H1 (cell line): ENCODE measurements at regions not wholly inside any gene's neighbourhood (a gene's known extent, or its start where the extent isn't known, plus 50 kb on each side); places are given as distances from the start of the nearest gene placed in this dataset.

Experiments used
- CTCF ChIA-PET: fragments of 300-600 bp; sonication (Branson Sonifier 250); formaldehyde crosslinking; loops from one replicate; lab custom pipeline; 2021; ENCODE audit not compliant: partially characterized antibody; lab: Charles Lee
- POLR2A ChIA-PET: fragments of 300-600 bp; sonication (Branson Sonifier 250); formaldehyde crosslinking; loops from one replicate; lab custom pipeline; 2021; ENCODE audit warnings: inconsistent platforms; ENCODE audit not compliant: partially characterized antibody; lab: Charles Lee
- DNase-seq, 2 experiments: peaks; one replicate each; pipeline versions ENCODE4 v3.0.0 to v3.0.0-alpha.2; 2010 to 2022; ENCODE audit warnings: low spot score in 2 of 2, low read depth in 1 of 2, mixed read lengths in 1 of 2
- FAIRE-seq: peaks from 2 replicates; lab custom pipeline; 2011; peaks lifted over from hg19 to GRCh38; lab: Jason Lieb, UNC
- H2AFZ ChIP-seq: 2 replicates; pipeline ENCODE4 v1.8.1; 2012; ENCODE audit warnings: low read length, inconsistent platforms
- H2AK5ac ChIP-seq: 2 replicates; pipeline ENCODE4 v1.6.1; 2013; ENCODE audit warnings: low read depth, low read length
- H2BK120ac ChIP-seq: replicated peaks from 2 replicates; pipeline ENCODE3; 2013; ENCODE audit warnings: low read depth, low read length, inconsistent platforms
- H2BK12ac ChIP-seq: 2 replicates; pipeline ENCODE4 v1.6.1; 2013; ENCODE audit warnings: low read depth, low read length
- H2BK15ac ChIP-seq: 2 replicates; pipeline ENCODE4 v1.6.1; 2013; ENCODE audit warnings: low read length
- H2BK20ac ChIP-seq: 2 replicates; pipeline ENCODE4 v1.6.1; 2013; ENCODE audit warnings: low read length
- H2BK5ac ChIP-seq: 2 replicates; pipeline ENCODE4 v1.6.1; 2013; ENCODE audit warnings: low read depth, low read length
- H3K14ac ChIP-seq: 2 replicates; pipeline ENCODE4 v1.6.1; 2013; ENCODE audit warnings: inconsistent platforms; ENCODE audit not compliant: insufficient read length
- H3K18ac ChIP-seq: 2 replicates; pipeline ENCODE4 v1.6.1; 2013; ENCODE audit warnings: low read length; ENCODE audit errors: extremely low read depth
- H3K23ac ChIP-seq: 2 replicates; pipeline ENCODE4 v1.6.1; 2013; ENCODE audit warnings: inconsistent platforms; ENCODE audit not compliant: insufficient read length
- H3K23me2 ChIP-seq: 2 replicates; pipeline ENCODE4 v1.6.1; 2013; ENCODE audit warnings: low read depth, low read length
- H3K27ac ChIP-seq: 2 replicates; pipeline ENCODE4 v1.6.1; 2011; ENCODE audit warnings: low read depth, low read length, inconsistent platforms
- H3K27me3 ChIP-seq, 4 experiments: replicated peaks in 1 of 4; 1 replicate in 1 of 4; 2 replicates in 3 of 4; pipeline versions ENCODE4 v1.6.1 to v1.8.1; 2011 to 2013; ENCODE audit warnings: low read length in 3 of 4, mild to moderate bottlenecking in 3 of 4, inconsistent platforms in 2 of 4, mixed read lengths in 2 of 4, moderate library complexity in 1 of 4; ENCODE audit not compliant: control insufficient read depth in 3 of 4, insufficient read depth in 3 of 4; ENCODE audit errors: extremely low read depth in 1 of 4
- H3K36me3 ChIP-seq, 4 experiments: 2 replicates each; pipeline versions ENCODE4 v1.6.1 to v1.8.1; 2011 to 2013; ENCODE audit warnings: mild to moderate bottlenecking in 4 of 4, low read length in 3 of 4, moderate library complexity in 2 of 4, control low read depth in 1 of 4, inconsistent platforms in 1 of 4; ENCODE audit not compliant: insufficient read depth in 4 of 4, control insufficient read depth in 2 of 4
- H3K4ac ChIP-seq: replicated peaks from 2 replicates; pipeline ENCODE3; 2013; ENCODE audit warnings: low read length, low read depth, mixed read lengths, inconsistent platforms; ENCODE audit not compliant: insufficient read length
- H3K4me1 ChIP-seq, 4 experiments: replicated peaks in 1 of 4; 1 replicate in 1 of 4; 2 replicates in 3 of 4; pipeline versions ENCODE4 v1.6.1 to v1.8.1; 2011 to 2013; ENCODE audit warnings: low read length in 3 of 4, inconsistent platforms in 2 of 4, mixed read lengths in 1 of 4; ENCODE audit not compliant: insufficient read depth in 4 of 4, control insufficient read depth in 3 of 4
- H3K4me2 ChIP-seq, 2 experiments: 2 replicates each; pipeline versions ENCODE4 v1.6.1 to v1.8.1; 2011 to 2013; ENCODE audit warnings: low read depth in 2 of 2, low read length in 2 of 2, control low read depth in 1 of 2, inconsistent platforms in 1 of 2, mild to moderate bottlenecking in 1 of 2; ENCODE audit not compliant: insufficient read depth in 1 of 2
- H3K4me3 ChIP-seq, 4 experiments: fragments of 200-600, 300-600 bp in 1 of 4; sonication (generic), shearing (Covaris generic), sonication (Bioruptor Twin) in 1 of 4; 2 replicates each; pipeline versions ENCODE4 v1.5.1 to v1.8.1; 2011 to 2016; ENCODE audit warnings: low read length in 4 of 4, low read depth in 3 of 4, control low read depth in 2 of 4, inconsistent platforms in 2 of 4, mild to moderate bottlenecking in 2 of 4, mixed read lengths in 1 of 4, moderate library complexity in 1 of 4; ENCODE audit not compliant: insufficient read depth in 2 of 4; ENCODE audit errors: extremely low read depth in 1 of 4
- H3K56ac ChIP-seq: replicated peaks from 2 replicates; pipeline ENCODE3; 2013; ENCODE audit warnings: low read depth, mild to moderate bottlenecking, mixed read lengths, low read length, inconsistent platforms; ENCODE audit not compliant: insufficient read length
- H3K79me1 ChIP-seq: 2 replicates; pipeline ENCODE4 v1.6.1; 2013; ENCODE audit warnings: low read depth, low read length, control low read depth
- H3K79me2 ChIP-seq, 2 experiments: 2 replicates each; pipeline versions ENCODE4 v1.6.1 to v1.8.1; 2012 to 2013; ENCODE audit warnings: low read length in 2 of 2, mild to moderate bottlenecking in 2 of 2, inconsistent platforms in 1 of 2; ENCODE audit not compliant: insufficient read depth in 2 of 2, control insufficient read depth in 1 of 2
- H3K9ac ChIP-seq, 4 experiments: replicated peaks in 1 of 4; 1 replicate in 1 of 4; 2 replicates in 3 of 4; pipeline versions ENCODE4 v1.6.1 to v1.8.1; 2011 to 2013; ENCODE audit warnings: low read depth in 3 of 4, low read length in 3 of 4, control low read depth in 2 of 4, mild to moderate bottlenecking in 2 of 4, moderate library complexity in 2 of 4, inconsistent platforms in 1 of 4; ENCODE audit errors: extremely low read depth in 1 of 4
- H3K9me3 ChIP-seq, 2 experiments: 2 replicates each; pipeline versions ENCODE4 v1.6.1 to v1.8.1; 2012 to 2013; ENCODE audit warnings: mild to moderate bottlenecking in 2 of 2, moderate library complexity in 2 of 2, control low read depth in 1 of 2, inconsistent platforms in 1 of 2, low read depth in 1 of 2, low read length in 1 of 2, mixed read lengths in 1 of 2; ENCODE audit not compliant: insufficient read depth in 2 of 2
- H4K20me1 ChIP-seq, 2 experiments: replicated peaks in 1 of 2; 2 replicates each; pipeline versions ENCODE3 to v1.8.1; 2011 to 2013; ENCODE audit warnings: inconsistent platforms in 2 of 2, low read length in 2 of 2, mild to moderate bottlenecking in 1 of 2; ENCODE audit not compliant: insufficient read depth in 2 of 2, control insufficient read depth in 1 of 2
- H4K5ac ChIP-seq: 2 replicates; pipeline ENCODE4 v1.6.1; 2013; ENCODE audit warnings: low read length, low read depth, mixed read lengths, inconsistent platforms; ENCODE audit not compliant: insufficient read length
- H4K8ac ChIP-seq: 2 replicates; pipeline ENCODE4 v1.8.0; 2013; ENCODE audit warnings: mild to moderate bottlenecking, moderate library complexity, low read length, inconsistent platforms; ENCODE audit not compliant: insufficient read depth; ENCODE audit errors: extremely low read depth
- H4K91ac ChIP-seq: replicated peaks from 2 replicates; pipeline ENCODE3; 2013; ENCODE audit warnings: low read length, mixed read lengths, inconsistent platforms; ENCODE audit not compliant: insufficient read length
- PHF8 ChIP-seq: fragments of 200-600 bp; sonication (generic); conservative IDR thresholded peaks from 2 replicates; pipeline ENCODE4 v1.7.1; 2012; ENCODE audit warnings: low read depth, mild to moderate bottlenecking, inconsistent platforms, low read length, moderate library complexity
- RBBP5 ChIP-seq: IDR thresholded peaks from 2 replicates; pipeline ENCODE4 v1.7.1; 2012; ENCODE audit warnings: low read depth, mild to moderate bottlenecking, inconsistent platforms, low read length, moderate library complexity, borderline replicate concordance
- SIX5 ChIP-seq: IDR thresholded peaks from 2 replicates; pipeline ENCODE4 v1.6.1; 2011; ENCODE audit warnings: mild to moderate bottlenecking, low read depth, low read length
- ZNF274 ChIP-seq: IDR thresholded peaks from 2 replicates; pipeline ENCODE4 v1.7.0; 2012; ENCODE audit warnings: low read length, borderline replicate concordance; ENCODE audit errors: extremely low read depth
- WGBS, 2 experiments: shearing (Covaris generic) in 1 of 2; methylation state at CpG; one replicate each; pipeline versions ENCODE4 v1.1.6 to v1.1.7; 2013 to 2015; ENCODE audit warnings: low lambda C conversion rate in 2 of 2, mixed read lengths in 2 of 2, inconsistent platforms in 1 of 2, low coverage in 1 of 2, missing lambda C conversion rate in 1 of 2; ENCODE audit not compliant: insufficient replicate concordance in 2 of 2, insufficient coverage in 1 of 2, insufficient read length in 1 of 2; ENCODE audit errors: extremely low coverage in 1 of 2, missing lambda C conversion rate in 1 of 2; 5-methylcytosine and 5-hydroxymethylcytosine counted together

GRCh38 chr2:171210864-171211431, 50.3 kb upstream of the TLK1 start:
- Histone ChIP-seq H2AFZ (peak overlapping the region; percentile 29; the same call in 1 of the 2 replicates), H4K5ac (no peak overlapping the region), H3K9ac (no peak overlapping the region), H3K4me3 (no peak overlapping the region), H3K56ac (no peak overlapping the region), H3K4ac (no peak overlapping the region), H3K27me3 (no peaks in the 10 kb centered on the region), H3K79me2 (no peaks in the 10 kb centered on the region), H2BK20ac (no peak overlapping the region), H3K4me2 (no peak overlapping the region), H2BK5ac (no peak overlapping the region), H4K91ac (no peak overlapping the region), H2AK5ac (no peak overlapping the region), H4K20me1 (no peaks in the 10 kb centered on the region), H3K23me2 (no peaks in the 10 kb centered on the region), H3K79me1 (no peaks in the 10 kb centered on the region), H3K36me3 (no peaks in the 10 kb centered on the region), H3K4me1 (peaks cover 0 to 7% (median 3%) of the 10 kb centered on the region in 4 experiments; a peak in 5 of 7 replicates), H3K27ac (no peak overlapping the region), H3K23ac (no peak overlapping the region), H2BK15ac (no peak overlapping the region), H3K18ac (no peak overlapping the region), H2BK120ac (no peak overlapping the region), H4K8ac (no peak overlapping the region), H3K9me3 (no peaks in the 10 kb centered on the region), H3K14ac (no peak overlapping the region), H2BK12ac (no peak overlapping the region)
- POLR2A ChIA-PET: no interaction called here
- FAIRE-seq (no peak), DNase-seq (no peak)
- CTCF ChIA-PET: interaction anchor here (0.6 kb wide), 1 partner anchor 9 kb away, joined by 3 read pairs; no protein-coding TSS in a partner anchor
- TF ChIP-seq SIX5 (no peak), ZNF274 (no peak), RBBP5 (no peak), PHF8 (no peak)
- WGBS, 2 experiments: 92% methylated on average over 8 of the region's 8 CpGs; no CpG with 5 or more reads in 1 of the 2 experiments
